Activated B cell treated with CpG ODN at 0.5 μM for 24 hours (primary cell): ENCODE measurements at regions not wholly inside any gene's neighbourhood (a gene's known extent, or its start where the extent isn't known, plus 50 kb on each side); places are given as distances from the start of the nearest gene placed in this dataset.

Source experiments
- ATAC-seq: fragments of 200-7000 bp; cut with Tn5 transposase; one replicate; pipeline ENCODE4 v1.10.0; 2021; ENCODE audit warnings: low read depth, mild to moderate bottlenecking, moderate library complexity
- CTCF ChIA-PET: fragments of 350-600 bp; sonication (Branson Sonifier 250); formaldehyde crosslinking; loops from one replicate; lab custom pipeline; 2021; ENCODE audit warnings: antibody characterized with exemption; lab: Charles Lee
- POLR2A ChIA-PET: fragments of 350-600 bp; sonication (Branson Sonifier 250); formaldehyde crosslinking; loops from one replicate; lab custom pipeline; 2021; ENCODE audit warnings: antibody characterized with exemption; lab: Charles Lee
- DNase-seq: peaks from one replicate; pipeline ENCODE4 v3.0.0; 2022
- H3K27ac Mint-ChIP-seq: one replicate; pipeline ENCODE4 v1.8.0; 2020; ENCODE audit warnings: mixed read lengths
- H3K27me3 Mint-ChIP-seq: one replicate; pipeline ENCODE4 v1.8.0; 2021; ENCODE audit warnings: mixed read lengths
- H3K36me3 Mint-ChIP-seq: one replicate; pipeline ENCODE4 v1.8.0; 2021; ENCODE audit warnings: low read depth, mixed read lengths
- H3K4me1 Mint-ChIP-seq: one replicate; pipeline ENCODE4 v1.8.0; 2021; ENCODE audit warnings: mixed read lengths
- H3K4me3 Mint-ChIP-seq: one replicate; pipeline ENCODE4 v1.8.0; 2020; ENCODE audit warnings: mild to moderate bottlenecking, mixed read lengths
- H3K9me3 Mint-ChIP-seq: one replicate; pipeline ENCODE4 v1.8.0; 2020; ENCODE audit warnings: mixed read lengths
- CTCF ChIP-seq: fragments of 200-600 bp; IDR thresholded peaks from one replicate; pipeline ENCODE4 v1.8.0; 2022; ENCODE audit warnings: antibody characterized with exemption, mild to moderate bottlenecking
- intact Hi-C: fragments of 100-400 bp; cut with micrococcal nuclease; formaldehyde crosslinking; loops from one replicate; pipeline ENCODE4 v1.15.1; 2024

DNA sequence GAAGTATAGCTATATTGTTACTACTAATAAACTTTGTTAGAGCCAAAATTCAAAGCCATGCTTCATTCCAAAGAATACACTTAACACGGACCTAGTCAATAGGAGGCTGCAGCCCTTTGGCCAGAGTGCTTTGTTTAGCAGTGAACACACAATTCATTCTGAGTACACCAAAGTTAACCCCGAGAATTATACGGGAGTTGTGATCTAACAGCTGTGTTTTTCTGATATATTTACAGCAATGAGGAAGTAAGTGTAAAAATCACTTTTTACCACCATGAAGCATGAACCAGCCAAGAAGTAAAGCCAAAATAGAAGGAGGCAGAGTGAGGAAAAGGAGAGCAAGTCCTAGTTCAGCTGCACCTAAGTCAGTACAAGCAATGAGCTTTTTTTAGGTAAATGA lies 156.8 kb upstream of the PDE3A start:
- Mint-ChIP-seq H3K27me3 (no peaks in the 10 kb centered on the region), H3K9me3 (peaks cover 4% of the 10 kb centered on the region), H3K4me1 (no peaks in the 10 kb centered on the region), H3K4me3 (no peak overlapping the region), H3K27ac (no peak overlapping the region), H3K36me3 (no peaks in the 10 kb centered on the region)
- DNase-seq (no peak), ATAC-seq (no peak)
- CTCF ChIA-PET, result no interaction called here
- intact Hi-C loops, result no loop called here
- no peak for TF ChIP-seq CTCF
- POLR2A ChIA-PET, result no interaction called here

DNA sequence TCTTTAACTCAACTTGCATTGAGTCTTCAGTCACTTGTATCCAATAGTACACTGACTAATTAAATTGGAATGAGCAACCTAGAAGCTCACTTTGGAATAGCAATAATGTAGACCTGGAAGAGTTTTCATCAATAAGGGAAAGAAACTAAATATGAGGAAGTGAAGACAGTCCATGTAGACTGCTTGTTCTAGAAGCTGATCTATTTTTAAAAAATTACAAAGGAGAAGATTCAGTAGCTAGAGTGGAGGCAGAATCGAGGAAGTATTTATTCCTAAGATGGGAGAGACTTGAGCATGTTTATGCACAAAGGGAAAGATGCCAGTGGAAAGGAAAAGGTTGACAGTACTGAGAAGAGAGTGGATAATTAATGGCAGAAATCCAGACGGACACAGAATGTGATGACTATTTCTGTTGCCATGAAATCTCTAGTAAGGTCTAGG lies 156.3 kb upstream of the PDE3A start:
- Mint-ChIP-seq H3K27ac (no peak overlapping the region), H3K9me3 (peaks cover 4% of the 10 kb centered on the region), H3K4me1 (no peaks in the 10 kb centered on the region), H3K27me3 (no peaks in the 10 kb centered on the region), H3K36me3 (no peaks in the 10 kb centered on the region), H3K4me3 (no peak overlapping the region)
- ATAC-seq (no peak), DNase-seq (no peak)
- TF ChIP-seq CTCF, result no peak
- intact Hi-C loops, result no loop called here
- CTCF ChIA-PET, result no interaction called here
- POLR2A ChIA-PET, result no interaction called here

- ATAC-seq (no peak), DNase-seq (no peak)
- ChIA-PET POLR2A (no interaction called here), CTCF (no interaction called here)
- no peak overlapping the region for H3K4me3 Mint-ChIP-seq
- no peaks in the 10 kb centered on the region for H3K4me1 Mint-ChIP-seq
- intact Hi-C loops, result no loop called here
- H3K9me3 Mint-ChIP-seq, result peaks cover 6% of the 10 kb centered on the region
- no peaks in the 10 kb centered on the region for H3K27me3 Mint-ChIP-seq
- TF ChIP-seq CTCF, result no peak
- H3K36me3 Mint-ChIP-seq, result no peaks in the 10 kb centered on the region
- H3K27ac Mint-ChIP-seq, result no peak overlapping the region
Observed at GRCh38 chr12:20212658-20213555, 155.4 kb upstream of the PDE3A start.

DNA sequence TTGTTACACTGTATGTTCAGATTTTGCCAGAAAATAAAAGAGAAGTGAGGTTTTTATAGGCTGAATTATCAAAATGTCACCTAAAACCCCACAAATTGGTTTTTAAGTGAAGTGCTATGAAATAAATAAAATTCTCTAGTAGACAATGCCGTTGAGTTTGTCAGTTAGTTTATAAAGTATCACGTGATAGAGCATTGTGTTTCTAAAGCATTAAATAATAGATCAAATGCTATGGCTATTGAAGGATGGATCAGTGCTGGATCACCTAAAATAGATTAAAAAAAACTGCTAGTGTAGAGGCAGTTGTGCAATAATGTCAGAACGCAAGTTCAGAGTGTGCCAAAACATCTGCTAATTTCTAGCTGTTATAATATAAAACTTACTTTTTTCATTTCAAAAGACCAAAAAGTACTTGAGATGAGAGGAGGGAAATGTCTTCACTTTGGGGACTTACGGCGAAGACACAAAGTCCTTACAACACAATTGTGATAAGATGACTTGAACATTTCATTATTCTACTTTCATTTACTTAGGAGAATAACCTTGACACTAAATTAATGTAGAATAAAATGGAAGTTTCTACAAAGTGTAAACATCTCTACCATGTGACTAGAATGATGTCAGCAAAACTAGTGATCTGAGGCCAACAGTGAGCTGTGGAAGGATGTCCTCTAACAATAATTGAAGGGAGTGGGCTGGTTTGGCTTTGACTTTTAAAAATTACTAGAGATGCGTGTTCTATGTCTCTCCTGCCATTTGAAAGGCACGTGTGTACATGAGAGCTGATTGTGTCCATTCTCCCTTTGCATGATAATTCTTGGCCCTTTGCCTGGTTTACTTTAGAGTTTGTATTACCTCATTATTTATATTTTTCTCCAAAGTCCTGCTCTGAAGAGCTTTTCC lies 154.4 kb upstream of the PDE3A start:
- no peak for TF ChIP-seq CTCF
- H3K27ac Mint-ChIP-seq, result no peak overlapping the region
- H3K4me3 Mint-ChIP-seq, result no peak overlapping the region
- no peaks in the 10 kb centered on the region for H3K27me3 Mint-ChIP-seq
- no peak for ATAC-seq
- ChIA-PET POLR2A (no interaction called here), CTCF (no interaction called here)
- DNase-seq, result no peak
- no peaks in the 10 kb centered on the region for H3K4me1 Mint-ChIP-seq
- no peaks in the 10 kb centered on the region for H3K36me3 Mint-ChIP-seq
- intact Hi-C loops, result no loop called here
- H3K9me3 Mint-ChIP-seq, result peaks cover 11% of the 10 kb centered on the region

- no peaks in the 10 kb centered on the region for H3K27me3 Mint-ChIP-seq
- intact Hi-C loops, result no loop called here
- no peak overlapping the region for H3K4me3 Mint-ChIP-seq
- H3K9me3 Mint-ChIP-seq, result peaks cover 9% of the 10 kb centered on the region
- CTCF ChIA-PET, result no interaction called here
- POLR2A ChIA-PET, result no interaction called here
- TF ChIP-seq CTCF, result no peak
- no peak for ATAC-seq
- H3K36me3 Mint-ChIP-seq, result no peaks in the 10 kb centered on the region
- no peak for DNase-seq
- H3K4me1 Mint-ChIP-seq, result no peaks in the 10 kb centered on the region
- H3K27ac Mint-ChIP-seq, result no peak overlapping the region
Observed at GRCh38 chr12:20220339-20220738, 148.0 kb upstream of the PDE3A start.
